Lower lobe of right lung (tissue), 2 donors: ENCODE measurements at regions not wholly inside any gene's neighbourhood (a gene's known extent, or its start where the extent isn't known, plus 50 kb on each side); places are given as distances from the start of the nearest gene placed in this dataset.

Experiments used
- ATAC-seq, 2 donors: fragments of 200-7000 bp; cut with Tn5 transposase; one replicate each; pipeline ENCODE4 v1.9.1; 2020 to 2022; ENCODE audit warnings: mild to moderate bottlenecking in 2 of 2, moderate library complexity in 2 of 2
- DNase-seq: peaks from one replicate; pipeline ENCODE4 v3.0.0-alpha.2; 2020
- H3K27ac ChIP-seq: fragments of 200-600 bp; one replicate; pipeline ENCODE4 v1.8.0; 2022
- H3K27me3 ChIP-seq: fragments of 200-600 bp; one replicate; pipeline ENCODE4 v1.8.0; 2022; ENCODE audit warnings: low read depth
- H3K36me3 ChIP-seq: fragments of 200-600 bp; one replicate; pipeline ENCODE4 v1.8.0; 2022; ENCODE audit warnings: mild to moderate bottlenecking
- H3K4me1 ChIP-seq: fragments of 200-600 bp; one replicate; pipeline ENCODE4 v1.8.0; 2022
- H3K4me3 ChIP-seq: fragments of 200-600 bp; one replicate; pipeline ENCODE4 v1.8.0; 2022; ENCODE audit warnings: mild to moderate bottlenecking
- H3K9me3 ChIP-seq: fragments of 200-600 bp; one replicate; pipeline ENCODE4 v1.8.0; 2022
- CTCF ChIP-seq: fragments of 200-600 bp; IDR thresholded peaks from one replicate; pipeline ENCODE4 v1.8.0; 2022; ENCODE audit warnings: antibody characterized with exemption, mild to moderate bottlenecking
- intact Hi-C: fragments of 100-400 bp; cut with DNase I; formaldehyde crosslinking; loops from one replicate; pipeline ENCODE4 v1.11.0; 2022
- donor health status: DM: no; HTN: yes; CAD: no; lungs with severe emphysema.

- Histone ChIP-seq H3K9me3 (no peaks in the 10 kb centered on the region), H3K27ac (peak overlapping the region; percentile 58), H3K4me1 (peaks cover 63% of the 10 kb centered on the region), H3K36me3 (peaks cover 66% of the 10 kb centered on the region), H3K4me3 (no peak overlapping the region), H3K27me3 (no peaks in the 10 kb centered on the region)
- intact Hi-C loops: no loop called here
- no peak for ATAC-seq
- no peak for DNase-seq
- no peak for TF ChIP-seq CTCF
Measured at GRCh38 chr12:124426594-124427555, 132.0 kb downstream of the RFLNA start.

GRCh38 chr12:124425667-124426066 is 130.8 kb downstream of the RFLNA start:
- Histone ChIP-seq H3K9me3 (no peaks in the 10 kb centered on the region), H3K4me3 (no peak overlapping the region), H3K27me3 (no peaks in the 10 kb centered on the region), H3K4me1 (peaks cover 64% of the 10 kb centered on the region), H3K27ac (no peak overlapping the region), H3K36me3 (peaks cover 78% of the 10 kb centered on the region)
- intact Hi-C loops: no loop called here
- ATAC-seq: no peak
- no peak for TF ChIP-seq CTCF
- DNase-seq: no peak

- ATAC-seq: no peak
- no peak for TF ChIP-seq CTCF
- H3K9me3 ChIP-seq: no peaks in the 10 kb centered on the region
- no peaks in the 10 kb centered on the region for H3K27me3 ChIP-seq
- H3K4me3 ChIP-seq: no peak overlapping the region
- no peak overlapping the region for H3K27ac ChIP-seq
- H3K36me3 ChIP-seq: peaks cover 78% of the 10 kb centered on the region
- intact Hi-C loops: no loop called here
- peaks cover 61% of the 10 kb centered on the region for H3K4me1 ChIP-seq
- no peak for DNase-seq
Measured at GRCh38 chr12:124424516-124424905, 129.6 kb downstream of the RFLNA start.

GRCh38 chr12:124423761-124424515 is 129.0 kb downstream of the RFLNA start:
- Histone ChIP-seq H3K27me3 (no peaks in the 10 kb centered on the region), H3K4me3 (peak overlapping the region; percentile 35), H3K36me3 (peaks cover 78% of the 10 kb centered on the region), H3K4me1 (peaks cover 55% of the 10 kb centered on the region), H3K27ac (peak overlapping the region; percentile 92), H3K9me3 (no peaks in the 10 kb centered on the region)
- ATAC-seq (no peak), DNase-seq (no peak)
- intact Hi-C loops: no loop called here
- TF ChIP-seq CTCF: no peak

- H3K36me3 ChIP-seq: peaks cover 80% of the 10 kb centered on the region
- TF ChIP-seq CTCF: no peak
- H3K4me1 ChIP-seq: peaks cover 45% of the 10 kb centered on the region
- DNase-seq (peak; percentile 90), ATAC-seq (peak; percentile 90)
- H3K4me3 ChIP-seq: peak overlapping the region; percentile 35
- H3K27me3 ChIP-seq: no peaks in the 10 kb centered on the region
- no peaks in the 10 kb centered on the region for H3K9me3 ChIP-seq
- intact Hi-C loops: no loop called here
- peak overlapping the region; percentile 92 for H3K27ac ChIP-seq
Measured at GRCh38 chr12:124422570-124423523, 128.0 kb downstream of the RFLNA start.
